ENCODE measurements at regions not wholly inside any gene's neighbourhood (a gene's known extent, or its start where the extent isn't known, plus 50 kb on each side); places are given as distances from the start of the nearest gene placed in this dataset.

DNA sequence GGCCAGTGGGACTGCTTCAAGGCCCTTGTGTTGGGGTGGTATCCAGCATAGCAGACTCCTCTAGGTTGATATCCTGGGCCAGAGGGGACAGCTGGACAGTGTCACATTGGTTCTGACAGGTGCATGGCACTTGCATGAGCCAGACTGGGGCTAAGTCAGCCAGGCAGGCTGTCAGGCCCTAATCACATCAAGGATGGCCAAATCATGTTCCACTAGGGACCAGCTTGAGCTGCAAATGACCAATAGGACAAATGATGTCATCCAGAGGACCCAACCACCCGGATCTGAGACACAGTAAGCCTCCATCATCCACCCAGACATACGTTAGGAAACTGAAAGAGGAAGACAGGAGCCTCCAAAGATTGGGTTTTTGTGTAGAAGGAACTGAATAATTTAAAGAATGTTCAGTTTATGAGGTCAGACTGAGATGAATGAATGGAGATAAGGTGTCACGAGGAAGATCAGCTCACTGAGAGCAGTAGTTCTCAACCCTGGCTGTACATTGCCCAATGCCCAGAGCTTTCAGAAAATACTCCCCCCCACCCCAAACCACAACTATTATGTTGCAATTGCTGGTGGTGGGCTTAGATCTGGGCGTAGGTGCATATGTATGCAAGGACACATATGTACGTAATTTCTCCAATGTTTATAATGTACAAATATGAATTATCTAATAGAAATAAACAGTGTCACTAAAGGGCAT, 75.2 kb upstream of the INHBA start:
- Histone ChIP-seq H3K27me3 (no peaks in the 10 kb centered on the region), H3K9ac (no peak overlapping the region), H3K36me3 (no peaks in the 10 kb centered on the region), H3K79me2 (ENCODE audit: low read depth) (no peaks in the 10 kb centered on the region), H3K4me3 (no peak overlapping the region), H3K27ac (no peak overlapping the region), H3K4me2 (no peak overlapping the region), H3K4me1 (no peaks in the 10 kb centered on the region), H2AFZ (replicated peaks) (no peak overlapping the region), H3F3A (ENCODE audit: low read depth) (no peaks in the 10 kb centered on the region), H3K9me3 (ENCODE audit: low read depth) (no peaks in the 10 kb centered on the region), H4K20me1 (ENCODE audit: low read depth) (no peaks in the 10 kb centered on the region)
- Mint-ChIP-seq H3K36me3 (no peaks in the 10 kb centered on the region), H3K27me3 (ENCODE audit: insufficient read depth, low read depth) (no peaks in the 10 kb centered on the region), H3K27ac (no peak overlapping the region), H3K9me3 (no peaks in the 10 kb centered on the region), H3K4me1 (no peaks in the 10 kb centered on the region), H3K4me3 (no peak overlapping the region)
- DNase-seq (ENCODE audit: low spot score): no peak
- TF ChIP-seq EZH2phosphoT487 (IDR thresholded peaks at IDR 0.05): no peak
- no peak for TF ChIP-seq EZH2 (IDR thresholded peaks at IDR 0.05)
- no peak for TF ChIP-seq CTCF (IDR thresholded peaks at IDR 0.05)

- Mint-ChIP-seq H3K4me1 (no peaks in the 10 kb centered on the region), H3K27me3 (ENCODE audit: insufficient read depth, low read depth) (no peaks in the 10 kb centered on the region), H3K36me3 (no peaks in the 10 kb centered on the region), H3K9me3 (no peaks in the 10 kb centered on the region), H3K27ac (no peak overlapping the region), H3K4me3 (no peak overlapping the region)
- Histone ChIP-seq H2AFZ (replicated peaks) (peak overlapping the region; percentile 36), H3K27me3 (no peaks in the 10 kb centered on the region), H3K9ac (no peak overlapping the region), H3K4me3 (no peak overlapping the region), H3K4me2 (no peak overlapping the region), H3F3A (ENCODE audit: low read depth) (no peaks in the 10 kb centered on the region), H3K9me3 (ENCODE audit: low read depth) (no peaks in the 10 kb centered on the region), H3K27ac (no peak overlapping the region), H3K79me2 (ENCODE audit: low read depth) (no peaks in the 10 kb centered on the region), H3K4me1 (no peaks in the 10 kb centered on the region), H4K20me1 (ENCODE audit: low read depth) (no peaks in the 10 kb centered on the region), H3K36me3 (no peaks in the 10 kb centered on the region)
- TF ChIP-seq EZH2 (IDR thresholded peaks at IDR 0.05): no peak
- no peak for TF ChIP-seq CTCF (IDR thresholded peaks at IDR 0.05)
- TF ChIP-seq EZH2phosphoT487 (IDR thresholded peaks at IDR 0.05): no peak
- DNase-seq (ENCODE audit: low spot score): no peak
Observed at GRCh38 chr7:41774966-41775365, 72.1 kb upstream of the INHBA start.

GRCh38 chr7:41773756-41774155, 70.9 kb upstream of the INHBA start:
- H3F3A ChIP-seq (ENCODE audit: low read depth): no peaks in the 10 kb centered on the region
- no peak overlapping the region for H3K27ac ChIP-seq
- H4K20me1 ChIP-seq (ENCODE audit: low read depth): no peaks in the 10 kb centered on the region
- no peaks in the 10 kb centered on the region for H3K9me3 ChIP-seq (ENCODE audit: low read depth)
- no peak for DNase-seq (ENCODE audit: low spot score)
- no peak overlapping the region for H3K4me3 ChIP-seq
- H3K9ac ChIP-seq: no peak overlapping the region
- Mint-ChIP-seq H3K4me3 (no peak overlapping the region), H3K27ac (no peak overlapping the region), H3K36me3 (no peaks in the 10 kb centered on the region), H3K4me1 (no peaks in the 10 kb centered on the region), H3K9me3 (peaks cover 3% of the 10 kb centered on the region), H3K27me3 (ENCODE audit: insufficient read depth, low read depth) (peaks cover 3% of the 10 kb centered on the region)
- H3K4me2 ChIP-seq: no peak overlapping the region
- no peak overlapping the region for H2AFZ ChIP-seq (replicated peaks)
- TF ChIP-seq CTCF (IDR thresholded peaks at IDR 0.05) (no peak), EZH2 (IDR thresholded peaks at IDR 0.05) (no peak), EZH2phosphoT487 (IDR thresholded peaks at IDR 0.05) (no peak)
- H3K36me3 ChIP-seq: no peaks in the 10 kb centered on the region
- H3K27me3 ChIP-seq: no peaks in the 10 kb centered on the region
- no peaks in the 10 kb centered on the region for H3K4me1 ChIP-seq
- no peaks in the 10 kb centered on the region for H3K79me2 ChIP-seq (ENCODE audit: low read depth)

Data from neural progenitor cell (in vitro differentiated cells).